HepG2 (cell line): ENCODE measurements at regions not wholly inside any gene's neighbourhood (a gene's known extent, or its start where the extent isn't known, plus 50 kb on each side); places are given as distances from the start of the nearest gene placed in this dataset.

Source experiments
- GATAD2A ChIP-seq: IDR thresholded peaks from 2 replicates; pipeline ENCODE4 v1.6.1; 2016
- HHEX ChIP-seq: IDR thresholded peaks from 2 replicates; pipeline ENCODE4 v1.6.1; 2016; ENCODE audit warnings: control low read depth
- MLLT10 ChIP-seq: sonication (generic); formaldehyde crosslinking; IDR thresholded peaks from 2 replicates; pipeline ENCODE4 v1.4.0; 2020; ENCODE audit warnings: missing genetic modification reagents
- NR2F6 ChIP-seq, 2 experiments: IDR thresholded peaks; 2 replicates each; pipeline ENCODE4 v1.6.1; 2016; ENCODE audit warnings: antibody characterized with exemption in 1 of 2, mild to moderate bottlenecking in 1 of 2
- PPARG ChIP-seq: conservative IDR thresholded peaks from 2 replicates; pipeline ENCODE4 v1.6.1; 2016; ENCODE audit warnings: missing biosample characterization, missing genetic modification reagents
- RARA ChIP-seq: IDR thresholded peaks from 2 replicates; pipeline ENCODE4 v1.6.1; 2016; ENCODE audit warnings: missing genetic modification reagents, missing compliant biosample characterization
- RORA ChIP-seq: sonication (generic); formaldehyde crosslinking; IDR thresholded peaks from 2 replicates; pipeline ENCODE4 v1.5.0; 2020; ENCODE audit warnings: mild to moderate bottlenecking, missing genetic modification reagents, moderate library complexity
- SALL1 ChIP-seq: sonication (generic); formaldehyde crosslinking; IDR thresholded peaks from 2 replicates; pipeline ENCODE4 v1.8.0; 2022; ENCODE audit warnings: mild to moderate bottlenecking, missing genetic modification reagents
- SOX5 ChIP-seq: IDR thresholded peaks from 2 replicates; pipeline ENCODE4 v1.6.1; 2016; ENCODE audit warnings: borderline replicate concordance
- STAT5B ChIP-seq: sonication (generic); formaldehyde crosslinking; IDR thresholded peaks from 2 replicates; pipeline ENCODE4 v1.4.0; 2020; ENCODE audit warnings: missing genetic modification reagents
- ZBTB8A ChIP-seq: sonication (generic); formaldehyde crosslinking; IDR thresholded peaks from 2 replicates; pipeline ENCODE4 v1.4.0; 2020; ENCODE audit warnings: mild to moderate bottlenecking, low read depth, missing genetic modification reagents, borderline replicate concordance
- ZEB1 ChIP-seq: IDR thresholded peaks from 2 replicates; pipeline ENCODE4 v1.6.1; 2012; ENCODE audit warnings: mild to moderate bottlenecking, low read depth, inconsistent platforms; ENCODE audit not compliant: insufficient replicate concordance
- ZFAT ChIP-seq: sonication (generic); formaldehyde crosslinking; conservative IDR thresholded peaks from 2 replicates; pipeline ENCODE4 v1.8.1; 2023; ENCODE audit warnings: missing genetic modification reagents, inconsistent platforms
- ZKSCAN5 ChIP-seq: sonication (generic); formaldehyde crosslinking; IDR thresholded peaks from 2 replicates; pipeline ENCODE4 v1.5.1; 2020; ENCODE audit warnings: mild to moderate bottlenecking, missing genetic modification reagents
- TF ChIP-seq, protein P1 (sequence below): sonication (generic); formaldehyde crosslinking; IDR thresholded peaks from 2 replicates; pipeline ENCODE4 v1.4.0; 2020; ENCODE audit warnings: mild to moderate bottlenecking, missing genetic modification reagents, borderline replicate concordance
- TF ChIP-seq, protein P2 (sequence below): sonication (generic); formaldehyde crosslinking; conservative IDR thresholded peaks from 2 replicates; pipeline ENCODE4 v1.4.0; 2020; ENCODE audit warnings: mild to moderate bottlenecking, missing genetic modification reagents, moderate library complexity
- TF ChIP-seq, protein P3 (sequence below): IDR thresholded peaks from 2 replicates; pipeline ENCODE4 v1.6.1; 2018; ENCODE audit warnings: missing genetic modification reagents
- TF ChIP-seq, protein P4 (sequence below): IDR thresholded peaks from 2 replicates; pipeline ENCODE4 v1.6.1; 2012; ENCODE audit warnings: low read length, improper control_type of control experiment
- TF ChIP-seq, protein P5 (sequence below): sonication (generic); formaldehyde crosslinking; conservative IDR thresholded peaks from 2 replicates; pipeline ENCODE4 v1.8.0; 2022; ENCODE audit warnings: low read depth, missing genetic modification reagents

DNA sequence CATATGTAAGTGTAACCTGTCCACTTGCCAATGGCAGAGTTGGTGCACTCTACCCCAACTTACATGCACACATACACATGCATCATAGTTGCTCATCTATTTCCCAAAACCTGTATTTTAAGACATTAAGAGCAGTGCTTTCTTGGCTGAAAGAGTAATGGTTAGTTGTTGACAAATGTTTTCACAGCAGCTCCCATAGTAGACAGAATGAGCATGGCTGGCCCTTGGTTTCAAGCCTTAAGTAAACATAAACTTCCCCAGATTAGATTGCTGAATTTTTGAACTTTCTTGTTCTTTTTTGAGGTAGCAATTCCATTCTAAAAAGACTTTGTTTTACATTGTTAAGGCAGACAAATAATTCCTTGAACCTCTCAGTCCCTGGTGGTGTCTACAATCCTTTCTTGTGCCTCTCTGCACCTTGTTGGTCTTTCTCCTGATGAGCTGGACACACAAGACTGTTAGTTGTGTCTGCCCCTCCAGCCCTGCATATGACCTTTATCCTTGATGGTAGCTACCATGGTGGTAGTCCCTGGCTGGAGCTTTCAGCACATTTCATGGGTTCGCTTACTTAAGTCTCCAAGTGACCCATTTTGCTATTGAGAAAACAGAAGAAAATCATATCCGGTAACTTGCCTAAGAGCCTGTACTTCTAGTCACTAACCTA is 580.1 kb upstream of the ID2 start (continued):
- TF ChIP-seq, protein P1, sequence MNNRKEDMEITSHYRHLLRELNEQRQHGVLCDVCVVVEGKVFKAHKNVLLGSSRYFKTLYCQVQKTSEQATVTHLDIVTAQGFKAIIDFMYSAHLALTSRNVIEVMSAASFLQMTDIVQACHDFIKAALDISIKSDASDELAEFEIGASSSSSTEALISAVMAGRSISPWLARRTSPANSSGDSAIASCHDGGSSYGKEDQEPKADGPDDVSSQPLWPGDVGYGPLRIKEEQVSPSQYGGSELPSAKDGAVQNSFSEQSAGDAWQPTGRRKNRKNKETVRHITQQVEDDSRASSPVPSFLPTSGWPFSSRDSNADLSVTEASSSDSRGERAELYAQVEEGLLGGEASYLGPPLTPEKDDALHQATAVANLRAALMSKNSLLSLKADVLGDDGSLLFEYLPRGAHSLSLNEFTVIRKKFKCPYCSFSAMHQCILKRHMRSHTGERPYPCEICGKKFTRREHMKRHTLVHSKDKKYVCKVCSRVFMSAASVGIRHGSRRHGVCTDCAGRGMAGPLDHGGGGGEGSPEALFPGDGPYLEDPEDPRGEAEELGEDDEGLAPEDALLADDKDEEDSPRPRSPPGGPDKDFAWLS (CRISPR knock-in tag), result no peak
- TF ChIP-seq, protein P2, sequence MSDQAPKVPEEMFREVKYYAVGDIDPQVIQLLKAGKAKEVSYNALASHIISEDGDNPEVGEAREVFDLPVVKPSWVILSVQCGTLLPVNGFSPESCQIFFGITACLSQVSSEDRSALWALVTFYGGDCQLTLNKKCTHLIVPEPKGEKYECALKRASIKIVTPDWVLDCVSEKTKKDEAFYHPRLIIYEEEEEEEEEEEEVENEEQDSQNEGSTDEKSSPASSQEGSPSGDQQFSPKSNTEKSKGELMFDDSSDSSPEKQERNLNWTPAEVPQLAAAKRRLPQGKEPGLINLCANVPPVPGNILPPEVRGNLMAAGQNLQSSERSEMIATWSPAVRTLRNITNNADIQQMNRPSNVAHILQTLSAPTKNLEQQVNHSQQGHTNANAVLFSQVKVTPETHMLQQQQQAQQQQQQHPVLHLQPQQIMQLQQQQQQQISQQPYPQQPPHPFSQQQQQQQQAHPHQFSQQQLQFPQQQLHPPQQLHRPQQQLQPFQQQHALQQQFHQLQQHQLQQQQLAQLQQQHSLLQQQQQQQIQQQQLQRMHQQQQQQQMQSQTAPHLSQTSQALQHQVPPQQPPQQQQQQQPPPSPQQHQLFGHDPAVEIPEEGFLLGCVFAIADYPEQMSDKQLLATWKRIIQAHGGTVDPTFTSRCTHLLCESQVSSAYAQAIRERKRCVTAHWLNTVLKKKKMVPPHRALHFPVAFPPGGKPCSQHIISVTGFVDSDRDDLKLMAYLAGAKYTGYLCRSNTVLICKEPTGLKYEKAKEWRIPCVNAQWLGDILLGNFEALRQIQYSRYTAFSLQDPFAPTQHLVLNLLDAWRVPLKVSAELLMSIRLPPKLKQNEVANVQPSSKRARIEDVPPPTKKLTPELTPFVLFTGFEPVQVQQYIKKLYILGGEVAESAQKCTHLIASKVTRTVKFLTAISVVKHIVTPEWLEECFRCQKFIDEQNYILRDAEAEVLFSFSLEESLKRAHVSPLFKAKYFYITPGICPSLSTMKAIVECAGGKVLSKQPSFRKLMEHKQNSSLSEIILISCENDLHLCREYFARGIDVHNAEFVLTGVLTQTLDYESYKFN (CRISPR knock-in tag), result peak; percentile 27; the same call in 1 of the 2 replicates
- TF ChIP-seq ZBTB8A (no peak), RARA (CRISPR knock-in tag) (peak; percentile 26; the same call in 1 of the 2 replicates), STAT5B (no peak), HHEX (CRISPR knock-in tag) (no peak), RORA (no peak), PPARG (CRISPR knock-in tag) (peak; percentile 67; the same call in 1 of the 2 replicates), NR2F6 (IDR thresholded peaks at IDR 0.05) (no peak; the same call in 1 of the 2 replicates), NR2F6 (CRISPR knock-in tag; IDR thresholded peaks at IDR 0.05) (peak; percentile 16; the same call in 1 of the 2 replicates), ZFAT (no peak), ZEB1 (no peak), ZKSCAN5 (no peak), GATAD2A (CRISPR knock-in tag) (0 out of 2 replicates have a peak, but pooled peaks have one; percentile 34), SOX5 (CRISPR knock-in tag) (peak; percentile 25; the same call in 1 of the 2 replicates), MLLT10 (no peak), SALL1 (0 out of 2 replicates have a peak, but pooled peaks have one; percentile 23)
- TF ChIP-seq, protein P3, sequence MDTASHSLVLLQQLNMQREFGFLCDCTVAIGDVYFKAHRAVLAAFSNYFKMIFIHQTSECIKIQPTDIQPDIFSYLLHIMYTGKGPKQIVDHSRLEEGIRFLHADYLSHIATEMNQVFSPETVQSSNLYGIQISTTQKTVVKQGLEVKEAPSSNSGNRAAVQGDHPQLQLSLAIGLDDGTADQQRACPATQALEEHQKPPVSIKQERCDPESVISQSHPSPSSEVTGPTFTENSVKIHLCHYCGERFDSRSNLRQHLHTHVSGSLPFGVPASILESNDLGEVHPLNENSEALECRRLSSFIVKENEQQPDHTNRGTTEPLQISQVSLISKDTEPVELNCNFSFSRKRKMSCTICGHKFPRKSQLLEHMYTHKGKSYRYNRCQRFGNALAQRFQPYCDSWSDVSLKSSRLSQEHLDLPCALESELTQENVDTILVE, result no peak
- TF ChIP-seq, protein P4, sequence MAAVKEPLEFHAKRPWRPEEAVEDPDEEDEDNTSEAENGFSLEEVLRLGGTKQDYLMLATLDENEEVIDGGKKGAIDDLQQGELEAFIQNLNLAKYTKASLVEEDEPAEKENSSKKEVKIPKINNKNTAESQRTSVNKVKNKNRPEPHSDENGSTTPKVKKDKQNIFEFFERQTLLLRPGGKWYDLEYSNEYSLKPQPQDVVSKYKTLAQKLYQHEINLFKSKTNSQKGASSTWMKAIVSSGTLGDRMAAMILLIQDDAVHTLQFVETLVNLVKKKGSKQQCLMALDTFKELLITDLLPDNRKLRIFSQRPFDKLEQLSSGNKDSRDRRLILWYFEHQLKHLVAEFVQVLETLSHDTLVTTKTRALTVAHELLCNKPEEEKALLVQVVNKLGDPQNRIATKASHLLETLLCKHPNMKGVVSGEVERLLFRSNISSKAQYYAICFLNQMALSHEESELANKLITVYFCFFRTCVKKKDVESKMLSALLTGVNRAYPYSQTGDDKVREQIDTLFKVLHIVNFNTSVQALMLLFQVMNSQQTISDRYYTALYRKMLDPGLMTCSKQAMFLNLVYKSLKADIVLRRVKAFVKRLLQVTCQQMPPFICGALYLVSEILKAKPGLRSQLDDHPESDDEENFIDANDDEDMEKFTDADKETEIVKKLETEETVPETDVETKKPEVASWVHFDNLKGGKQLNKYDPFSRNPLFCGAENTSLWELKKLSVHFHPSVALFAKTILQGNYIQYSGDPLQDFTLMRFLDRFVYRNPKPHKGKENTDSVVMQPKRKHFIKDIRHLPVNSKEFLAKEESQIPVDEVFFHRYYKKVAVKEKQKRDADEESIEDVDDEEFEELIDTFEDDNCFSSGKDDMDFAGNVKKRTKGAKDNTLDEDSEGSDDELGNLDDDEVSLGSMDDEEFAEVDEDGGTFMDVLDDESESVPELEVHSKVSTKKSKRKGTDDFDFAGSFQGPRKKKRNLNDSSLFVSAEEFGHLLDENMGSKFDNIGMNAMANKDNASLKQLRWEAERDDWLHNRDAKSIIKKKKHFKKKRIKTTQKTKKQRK, result no peak
- TF ChIP-seq, protein P5, sequence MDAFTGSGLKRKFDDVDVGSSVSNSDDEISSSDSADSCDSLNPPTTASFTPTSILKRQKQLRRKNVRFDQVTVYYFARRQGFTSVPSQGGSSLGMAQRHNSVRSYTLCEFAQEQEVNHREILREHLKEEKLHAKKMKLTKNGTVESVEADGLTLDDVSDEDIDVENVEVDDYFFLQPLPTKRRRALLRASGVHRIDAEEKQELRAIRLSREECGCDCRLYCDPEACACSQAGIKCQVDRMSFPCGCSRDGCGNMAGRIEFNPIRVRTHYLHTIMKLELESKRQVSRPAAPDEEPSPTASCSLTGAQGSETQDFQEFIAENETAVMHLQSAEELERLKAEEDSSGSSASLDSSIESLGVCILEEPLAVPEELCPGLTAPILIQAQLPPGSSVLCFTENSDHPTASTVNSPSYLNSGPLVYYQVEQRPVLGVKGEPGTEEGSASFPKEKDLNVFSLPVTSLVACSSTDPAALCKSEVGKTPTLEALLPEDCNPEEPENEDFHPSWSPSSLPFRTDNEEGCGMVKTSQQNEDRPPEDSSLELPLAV (CRISPR knock-in tag), result no peak
